ENCODE measurements at regions not wholly inside any gene's neighbourhood (a gene's known extent, or its start where the extent isn't known, plus 50 kb on each side); places are given as distances from the start of the nearest gene placed in this dataset.
A peak's percentile ranks its signal among the peaks of the same experiment; 100 is the strongest.

- DNase-seq (ENCODE audit: low read depth in 3 of 3) = no peak
These were observed 238.7 kb upstream of the SNX7 start for GRCh38 chr1:98422816-98423215.

GRCh38 chr1:98421085-98421435 lies 240.5 kb upstream of the SNX7 start:
- no peak for DNase-seq (ENCODE audit: low read depth in 3 of 3)

- no peak for DNase-seq (ENCODE audit: low read depth in 3 of 3)
These were observed 241.0 kb upstream of the SNX7 start for GRCh38 chr1:98420376-98421084.

- no peak for DNase-seq (ENCODE audit: low read depth in 3 of 3)
These were observed 243.7 kb upstream of the SNX7 start for GRCh38 chr1:98417820-98418219.

GRCh38 chr1:98410082-98410481 lies 251.4 kb upstream of the SNX7 start:
- no peak for DNase-seq (ENCODE audit: low read depth in 3 of 3)

- DNase-seq (ENCODE audit: low read depth in 3 of 3) = no peak
These were observed 255.0 kb upstream of the SNX7 start for GRCh38 chr1:98406352-98407088.

- DNase-seq (ENCODE audit: low read depth in 3 of 3) = no peak
These were observed 255.9 kb upstream of the SNX7 start for GRCh38 chr1:98405581-98406074.

- DNase-seq (ENCODE audit: low read depth in 3 of 3) = no peak
These were observed 256.7 kb upstream of the SNX7 start for GRCh38 chr1:98404866-98405265.

GRCh38 chr1:98403963-98404480 lies 257.5 kb upstream of the SNX7 start:
- no peak for DNase-seq (ENCODE audit: low read depth in 3 of 3)

GRCh38 chr1:98402860-98403259 lies 258.7 kb upstream of the SNX7 start:
- no peak for DNase-seq (ENCODE audit: low read depth in 3 of 3)

GRCh38 chr1:98400446-98400845 lies 261.1 kb upstream of the SNX7 start:
- no peak for DNase-seq (ENCODE audit: low read depth in 3 of 3)

- DNase-seq (ENCODE audit: low read depth in 3 of 3) = no peak
These were observed 262.3 kb upstream of the SNX7 start for GRCh38 chr1:98399218-98399617.

- DNase-seq (ENCODE audit: low read depth in 3 of 3) = no peak
These were observed 262.9 kb upstream of the SNX7 start for GRCh38 chr1:98398649-98399048.

GRCh38 chr1:98398092-98398491 lies 263.4 kb upstream of the SNX7 start:
- no peak for DNase-seq (ENCODE audit: low read depth in 3 of 3)

- DNase-seq (ENCODE audit: low read depth in 3 of 3) = no peak
These were observed 267.8 kb upstream of the SNX7 start for GRCh38 chr1:98393719-98394118.

- no peak for DNase-seq (ENCODE audit: low read depth in 3 of 3)
These were observed 270.3 kb upstream of the SNX7 start for GRCh38 chr1:98391175-98391574.

- DNase-seq (ENCODE audit: low read depth in 3 of 3) = no peak
These were observed 271.7 kb upstream of the SNX7 start for GRCh38 chr1:98389809-98390208.

- DNase-seq (ENCODE audit: low read depth in 3 of 3) = peak in 1 of 3 donors; percentile 1
These were observed 273.1 kb upstream of the SNX7 start for GRCh38 chr1:98388441-98388840.

GRCh38 chr1:98387701-98388100 lies 273.8 kb upstream of the SNX7 start:
- DNase-seq (ENCODE audit: low read depth in 3 of 3) = no peak

GRCh38 chr1:98386675-98387440 lies 274.7 kb upstream of the SNX7 start:
- DNase-seq (ENCODE audit: low read depth in 3 of 3) = no peak

- no peak for DNase-seq (ENCODE audit: low read depth in 3 of 3)
These were observed 275.9 kb upstream of the SNX7 start for GRCh38 chr1:98385652-98386051.

- no peak for DNase-seq (ENCODE audit: low read depth in 3 of 3)
These were observed 276.9 kb upstream of the SNX7 start for GRCh38 chr1:98384461-98385141.

All from stimulated activated CD4-positive, alpha-beta T cell treated with anti-CD3 and anti-CD28 coated beads, TNF-alpha, amount 100 ng/mL, for 48 hours (primary cell).